DOHH2 (cell line): ENCODE measurements at regions not wholly inside any gene's neighbourhood (a gene's known extent, or its start where the extent isn't known, plus 50 kb on each side); places are given as distances from the start of the nearest gene placed in this dataset.

Source experiments
- H3F3A ChIP-seq: fragments of 200-600 bp; sonication (generic), shearing (Covaris generic); 2 replicates; pipeline ENCODE4 v1.6.0; 2016; ENCODE audit warnings: antibody characterized with exemption, mild to moderate bottlenecking; ENCODE audit not compliant: control insufficient read depth, insufficient read depth
- H3K27ac ChIP-seq: fragments of 200-600 bp; sonication (generic); 2 replicates; pipeline ENCODE4 v1.5.1; 2014; ENCODE audit warnings: low read depth, mild to moderate bottlenecking, low read length, moderate library complexity
- H3K27me3 ChIP-seq: fragments of 200-600 bp; sonication (generic); 2 replicates; pipeline ENCODE4 v1.6.1; 2014; ENCODE audit warnings: mild to moderate bottlenecking, low read length, mixed read lengths; ENCODE audit not compliant: control insufficient read depth
- H3K36me3 ChIP-seq: fragments of 200-600 bp; sonication (generic); 2 replicates; pipeline ENCODE4 v1.6.1; 2014; ENCODE audit warnings: mild to moderate bottlenecking, low read length, moderate library complexity, mixed read lengths; ENCODE audit not compliant: control insufficient read depth
- H3K4me1 ChIP-seq: fragments of 200-600 bp; sonication (generic); 2 replicates; pipeline ENCODE4 v1.6.1; 2014; ENCODE audit warnings: mild to moderate bottlenecking, low read length, mixed read lengths; ENCODE audit not compliant: control insufficient read depth
- H3K4me2 ChIP-seq: fragments of 200-600 bp; sonication (generic); 2 replicates; pipeline ENCODE4 v1.6.0; 2014; ENCODE audit warnings: mild to moderate bottlenecking, low read length, moderate library complexity
- H3K4me3 ChIP-seq: fragments of 200-600 bp; sonication (generic); 2 replicates; pipeline ENCODE4 v1.5.1; 2014; ENCODE audit warnings: mild to moderate bottlenecking, low read length, mixed read lengths
- H3K79me2 ChIP-seq: fragments of 200-600 bp; sonication (generic); 2 replicates; pipeline ENCODE4 v1.6.1; 2014; ENCODE audit warnings: mild to moderate bottlenecking, low read length, mixed read lengths; ENCODE audit not compliant: control insufficient read depth
- H3K9me2 ChIP-seq: fragments of 200-600 bp; sonication (generic); replicated peaks from 2 replicates; pipeline ENCODE4 v1.6.1; 2014; ENCODE audit warnings: mild to moderate bottlenecking, low read length, mixed read lengths; ENCODE audit not compliant: control insufficient read depth
- H3K9me3 ChIP-seq: fragments of 200-600 bp; sonication (generic); 2 replicates; pipeline ENCODE4 v1.6.1; 2014; ENCODE audit warnings: antibody characterized with exemption, low read length, mixed read lengths; ENCODE audit not compliant: control insufficient read depth, insufficient read depth
- H4K20me1 ChIP-seq: fragments of 200-600 bp; sonication (generic); 2 replicates; pipeline ENCODE4 v1.6.0; 2014; ENCODE audit warnings: low read depth, mild to moderate bottlenecking, antibody characterized with exemption, low read length, moderate library complexity; ENCODE audit not compliant: control insufficient read depth, insufficient read depth
- CTCF ChIP-seq: fragments of 200-600 bp; sonication (generic); IDR thresholded peaks from one replicate; pipeline ENCODE4 v1.5.1; 2014; ENCODE audit warnings: antibody characterized with exemption, mild to moderate bottlenecking, low read depth, low read length; ENCODE audit not compliant: poor library complexity, severe bottlenecking
- EZH2phosphoT487 ChIP-seq: fragments of 200-600 bp; sonication (generic); IDR thresholded peaks from 2 replicates; pipeline ENCODE4 v1.6.1; 2017; ENCODE audit warnings: borderline replicate concordance, mild to moderate bottlenecking, antibody characterized with exemption, low read length, moderate library complexity, mixed read lengths

- no peak overlapping the region for H3K27ac ChIP-seq
- no peak overlapping the region for H3K4me2 ChIP-seq
- no peak overlapping the region for H3K4me3 ChIP-seq
- H3K79me2 ChIP-seq = no peaks in the 10 kb centered on the region
- no peaks in the 10 kb centered on the region for H4K20me1 ChIP-seq
- H3F3A ChIP-seq = no peaks in the 10 kb centered on the region
- no peaks in the 10 kb centered on the region for H3K36me3 ChIP-seq
- H3K4me1 ChIP-seq = no peaks in the 10 kb centered on the region
- H3K9me3 ChIP-seq = no peaks in the 10 kb centered on the region
- H3K9me2 ChIP-seq = no peaks in the 10 kb centered on the region
- no peaks in the 10 kb centered on the region for H3K27me3 ChIP-seq
- TF ChIP-seq CTCF (no peak), EZH2phosphoT487 (no peak)
Observed at GRCh38 chr10:120978589-120979252, 127.6 kb downstream of the WDR11 start.

- Histone ChIP-seq H3F3A (no peaks in the 10 kb centered on the region), H3K36me3 (no peaks in the 10 kb centered on the region), H3K4me3 (no peak overlapping the region), H3K4me2 (no peak overlapping the region), H3K27ac (no peak overlapping the region), H4K20me1 (no peaks in the 10 kb centered on the region), H3K9me2 (no peaks in the 10 kb centered on the region), H3K9me3 (no peaks in the 10 kb centered on the region; the same call in 1 of the 2 replicates), H3K4me1 (no peaks in the 10 kb centered on the region), H3K27me3 (no peaks in the 10 kb centered on the region), H3K79me2 (no peaks in the 10 kb centered on the region)
- no peak for TF ChIP-seq CTCF
- no peak for TF ChIP-seq EZH2phosphoT487
Observed at GRCh38 chr10:120979435-120980278, 128.5 kb downstream of the WDR11 start.

- no peak overlapping the region for H3K27ac ChIP-seq
- no peaks in the 10 kb centered on the region for H3F3A ChIP-seq
- H3K9me2 ChIP-seq = no peaks in the 10 kb centered on the region
- H3K4me2 ChIP-seq = no peak overlapping the region
- H4K20me1 ChIP-seq = no peaks in the 10 kb centered on the region
- H3K27me3 ChIP-seq = no peaks in the 10 kb centered on the region
- no peaks in the 10 kb centered on the region for H3K36me3 ChIP-seq
- no peaks in the 10 kb centered on the region; the same call in 1 of the 2 replicates for H3K9me3 ChIP-seq
- H3K4me1 ChIP-seq = no peaks in the 10 kb centered on the region
- TF ChIP-seq CTCF = no peak
- TF ChIP-seq EZH2phosphoT487 = no peak
- H3K79me2 ChIP-seq = no peaks in the 10 kb centered on the region
- H3K4me3 ChIP-seq = no peak overlapping the region
Observed at GRCh38 chr10:120980279-120981255, 129.4 kb downstream of the WDR11 start.
